Osteocyte (in vitro differentiated cells): ENCODE measurements at regions not wholly inside any gene's neighbourhood (a gene's known extent, or its start where the extent isn't known, plus 50 kb on each side); places are given as distances from the start of the nearest gene placed in this dataset.

Source experiments
- DNase-seq: peaks from one replicate; pipeline ENCODE4 v3.0.0; 2021; ENCODE audit warnings: mixed read lengths; ENCODE audit not compliant: unreplicated experiment; ENCODE audit errors: extremely low spot score
- H3K27ac Mint-ChIP-seq: one replicate; pipeline ENCODE4 v1.8.0; 2021; ENCODE audit warnings: mild to moderate bottlenecking, mixed read lengths; ENCODE audit not compliant: unreplicated experiment
- H3K27me3 Mint-ChIP-seq: one replicate; pipeline ENCODE4 v1.8.0; 2021; ENCODE audit warnings: mixed read lengths; ENCODE audit not compliant: unreplicated experiment
- H3K36me3 Mint-ChIP-seq: one replicate; pipeline ENCODE4 v1.8.0; 2021; ENCODE audit warnings: mixed read lengths; ENCODE audit not compliant: unreplicated experiment
- H3K4me1 Mint-ChIP-seq: one replicate; pipeline ENCODE4 v1.8.0; 2021; ENCODE audit warnings: mixed read lengths; ENCODE audit not compliant: unreplicated experiment
- H3K4me3 Mint-ChIP-seq: one replicate; pipeline ENCODE4 v1.8.0; 2021; ENCODE audit warnings: mild to moderate bottlenecking, moderate library complexity, mixed read lengths; ENCODE audit not compliant: unreplicated experiment
- H3K9me3 Mint-ChIP-seq: one replicate; pipeline ENCODE4 v1.8.0; 2021; ENCODE audit warnings: mixed read lengths; ENCODE audit not compliant: unreplicated experiment
- TF ChIP-seq, protein P1 (sequence below): fragments of 200-600 bp; sonication (generic); IDR thresholded peaks from 2 replicates; pipeline ENCODE4 v1.5.0; 2021; ENCODE audit warnings: antibody characterized with exemption, mild to moderate bottlenecking, moderate library complexity

DNA sequence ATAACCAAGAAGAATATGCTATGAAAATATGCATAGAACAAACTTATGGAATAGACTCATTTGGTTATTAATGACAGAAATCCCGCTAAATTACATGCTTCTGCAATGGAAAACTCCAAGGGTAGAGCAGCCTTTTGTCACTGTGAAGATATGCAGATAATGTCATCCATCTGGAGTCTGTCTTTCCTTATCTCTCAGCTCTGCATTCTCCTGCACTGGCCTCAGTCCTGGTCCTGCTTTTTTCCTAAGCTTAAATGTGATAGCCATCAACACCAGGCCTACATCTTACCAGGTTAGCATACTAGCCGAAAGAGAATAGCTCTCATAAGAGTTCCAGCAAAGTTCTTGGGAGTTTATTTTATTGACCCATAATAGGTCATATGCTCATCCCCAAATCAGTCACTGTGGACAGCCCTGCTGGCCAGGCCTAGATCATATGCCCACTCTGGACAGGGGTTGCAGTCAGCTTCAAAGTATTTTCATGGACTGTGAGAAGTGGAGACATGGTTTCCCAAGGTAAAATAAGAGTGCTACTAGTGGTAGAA, 86.5 kb upstream of the LEF1 start:
- Mint-ChIP-seq H3K36me3 (no peaks in the 10 kb centered on the region), H3K27ac (no peak overlapping the region), H3K27me3 (peaks cover 31% of the 10 kb centered on the region), H3K4me3 (no peak overlapping the region), H3K9me3 (no peaks in the 10 kb centered on the region), H3K4me1 (no peaks in the 10 kb centered on the region)
- no peak for DNase-seq
- TF ChIP-seq, protein P1, sequence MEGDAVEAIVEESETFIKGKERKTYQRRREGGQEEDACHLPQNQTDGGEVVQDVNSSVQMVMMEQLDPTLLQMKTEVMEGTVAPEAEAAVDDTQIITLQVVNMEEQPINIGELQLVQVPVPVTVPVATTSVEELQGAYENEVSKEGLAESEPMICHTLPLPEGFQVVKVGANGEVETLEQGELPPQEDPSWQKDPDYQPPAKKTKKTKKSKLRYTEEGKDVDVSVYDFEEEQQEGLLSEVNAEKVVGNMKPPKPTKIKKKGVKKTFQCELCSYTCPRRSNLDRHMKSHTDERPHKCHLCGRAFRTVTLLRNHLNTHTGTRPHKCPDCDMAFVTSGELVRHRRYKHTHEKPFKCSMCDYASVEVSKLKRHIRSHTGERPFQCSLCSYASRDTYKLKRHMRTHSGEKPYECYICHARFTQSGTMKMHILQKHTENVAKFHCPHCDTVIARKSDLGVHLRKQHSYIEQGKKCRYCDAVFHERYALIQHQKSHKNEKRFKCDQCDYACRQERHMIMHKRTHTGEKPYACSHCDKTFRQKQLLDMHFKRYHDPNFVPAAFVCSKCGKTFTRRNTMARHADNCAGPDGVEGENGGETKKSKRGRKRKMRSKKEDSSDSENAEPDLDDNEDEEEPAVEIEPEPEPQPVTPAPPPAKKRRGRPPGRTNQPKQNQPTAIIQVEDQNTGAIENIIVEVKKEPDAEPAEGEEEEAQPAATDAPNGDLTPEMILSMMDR: no peak

DNA sequence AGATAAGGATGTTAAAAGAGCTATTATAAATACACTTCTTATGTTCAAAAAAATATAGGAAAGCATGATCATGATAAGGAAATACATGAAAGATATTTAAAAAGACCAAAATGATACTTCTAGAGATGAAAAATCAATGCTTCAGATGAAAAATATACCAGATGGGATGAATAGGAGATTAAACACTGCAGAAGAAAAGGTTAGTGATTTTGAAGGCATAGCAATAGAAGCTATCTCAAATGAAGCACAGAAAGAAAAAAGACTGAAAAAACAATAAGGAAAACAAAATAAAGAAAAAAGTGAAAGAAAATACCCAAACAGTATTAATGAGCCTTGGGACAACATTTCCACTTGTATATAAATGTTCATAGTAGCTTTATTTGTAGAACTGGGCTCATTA, 80.7 kb upstream of the LEF1 start:
- Mint-ChIP-seq H3K9me3 (peaks cover 11% of the 10 kb centered on the region), H3K27me3 (peaks cover 21% of the 10 kb centered on the region), H3K27ac (no peak overlapping the region), H3K4me3 (no peak overlapping the region), H3K4me1 (no peaks in the 10 kb centered on the region), H3K36me3 (no peaks in the 10 kb centered on the region)
- no peak for DNase-seq
- TF ChIP-seq, protein P1: no peak

DNA sequence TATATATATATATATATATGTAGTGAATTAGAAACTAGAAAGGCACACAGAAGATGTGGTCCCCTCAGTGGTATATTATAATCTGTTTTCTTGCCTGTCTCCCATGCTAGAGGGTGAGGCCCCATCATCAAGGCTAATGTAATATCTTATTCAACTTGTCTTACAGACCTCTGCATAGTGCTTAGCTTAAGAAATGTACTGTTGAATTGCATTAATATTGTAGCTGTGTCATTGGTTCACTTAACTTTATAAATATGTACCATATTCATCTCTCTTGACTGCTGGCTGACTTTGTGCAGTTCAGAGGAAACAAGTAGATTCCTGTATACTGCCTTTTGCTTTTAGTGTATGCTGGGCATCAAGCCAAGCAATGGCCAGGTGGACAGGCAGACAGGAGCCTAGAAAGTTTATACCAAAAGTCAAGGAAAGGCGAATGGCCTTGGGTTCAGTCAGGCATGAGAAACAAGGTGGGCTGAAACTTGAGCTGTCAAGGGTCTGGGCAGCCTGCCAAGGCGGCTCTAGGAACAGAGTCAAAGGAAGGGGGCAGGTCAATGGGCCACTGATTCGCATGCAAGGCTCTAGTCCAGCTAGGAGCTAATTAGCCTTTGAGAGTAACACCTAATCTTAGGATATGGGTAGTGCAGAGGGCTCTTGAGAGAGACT, 78.8 kb upstream of the LEF1 start:
- no peak overlapping the region for H3K27ac Mint-ChIP-seq
- no peaks in the 10 kb centered on the region for H3K36me3 Mint-ChIP-seq
- no peaks in the 10 kb centered on the region for H3K4me1 Mint-ChIP-seq
- TF ChIP-seq, protein P1: no peak
- peaks cover 11% of the 10 kb centered on the region for H3K9me3 Mint-ChIP-seq
- DNase-seq: no peak
- H3K4me3 Mint-ChIP-seq: no peak overlapping the region
- peaks cover 10% of the 10 kb centered on the region for H3K27me3 Mint-ChIP-seq

DNA sequence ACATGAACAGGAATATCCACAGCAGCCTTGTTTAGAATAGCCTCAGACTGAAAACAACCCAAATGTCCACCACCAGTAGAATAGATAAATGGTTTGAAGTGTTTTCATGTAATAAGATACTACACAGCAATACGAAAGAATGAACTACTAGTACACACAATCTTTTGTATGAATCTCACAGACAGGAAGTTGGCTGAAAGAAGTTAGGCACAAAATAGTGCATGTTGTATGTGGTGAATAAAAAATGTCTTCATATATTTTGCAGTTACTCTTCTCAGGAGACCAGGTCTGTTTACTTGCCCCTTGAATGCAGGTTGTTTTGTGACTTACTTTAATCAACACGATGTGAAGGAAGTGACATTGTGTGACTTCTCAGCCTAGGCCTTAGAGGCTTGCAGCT, 75.9 kb upstream of the LEF1 start:
- DNase-seq: no peak
- Mint-ChIP-seq H3K4me3 (no peak overlapping the region), H3K27ac (no peak overlapping the region), H3K27me3 (peaks cover 10% of the 10 kb centered on the region), H3K9me3 (peaks cover 7% of the 10 kb centered on the region), H3K4me1 (no peaks in the 10 kb centered on the region), H3K36me3 (no peaks in the 10 kb centered on the region)
- TF ChIP-seq, protein P1: no peak

DNA sequence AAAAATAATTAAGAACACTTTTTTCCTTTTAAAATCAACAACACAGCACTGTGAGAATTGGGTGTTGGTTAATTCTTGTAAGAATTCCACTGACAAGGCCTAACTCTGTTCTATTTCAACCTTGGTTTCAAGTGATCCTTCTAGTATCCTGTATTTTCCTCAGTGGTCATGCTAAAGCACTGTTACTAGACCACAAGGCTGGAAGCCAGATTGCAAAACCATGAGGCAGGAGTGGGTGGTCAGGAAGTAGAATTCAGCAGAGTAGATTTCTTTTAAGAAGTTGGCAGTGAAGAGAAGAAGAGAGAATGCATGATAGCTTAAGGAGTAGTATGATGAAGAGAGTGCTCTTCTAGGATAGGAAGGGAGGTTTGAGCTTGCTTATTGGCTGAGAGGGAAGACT, 71.6 kb upstream of the LEF1 start:
- peaks cover 13% of the 10 kb centered on the region for H3K27me3 Mint-ChIP-seq
- H3K27ac Mint-ChIP-seq: no peak overlapping the region
- DNase-seq: no peak
- no peak overlapping the region for H3K4me3 Mint-ChIP-seq
- TF ChIP-seq, protein P1: no peak
- no peaks in the 10 kb centered on the region for H3K4me1 Mint-ChIP-seq
- H3K36me3 Mint-ChIP-seq: no peaks in the 10 kb centered on the region
- no peaks in the 10 kb centered on the region for H3K9me3 Mint-ChIP-seq
